DND-41 (cell line): ENCODE measurements at regions not wholly inside any gene's neighbourhood (a gene's known extent, or its start where the extent isn't known, plus 50 kb on each side); places are given as distances from the start of the nearest gene placed in this dataset.

ENCODE experiments used
- ATAC-seq: fragments of 200-7000 bp; cut with Tn5 transposase; 3 replicates; pipeline ENCODE4 v1.9.1; 2021; ENCODE audit warnings: low read depth; ENCODE audit not compliant: insufficient read depth
- DNase-seq: peaks from one replicate; pipeline ENCODE4 v3.0.0-alpha.2; 2020
- H2AFZ ChIP-seq: 2 replicates; pipeline ENCODE4 v1.6.0; 2012; ENCODE audit warnings: low read depth, low read length
- H3K27ac ChIP-seq: 2 replicates; pipeline ENCODE4 v1.5.1; 2012; ENCODE audit warnings: low read length, inconsistent platforms
- H3K27me3 ChIP-seq: fragments of 200-600 bp; sonication (generic); 2 replicates; pipeline ENCODE4 v1.6.0; 2012; ENCODE audit warnings: low read length, mild to moderate bottlenecking, inconsistent platforms; ENCODE audit not compliant: insufficient read depth, poor library complexity
- H3K36me3 ChIP-seq: 2 replicates; pipeline ENCODE4 v1.5.1; 2012; ENCODE audit warnings: low read length, inconsistent platforms; ENCODE audit not compliant: insufficient read depth
- H3K4me1 ChIP-seq: 2 replicates; pipeline ENCODE4 v1.5.1; 2012; ENCODE audit warnings: mild to moderate bottlenecking, low read length; ENCODE audit not compliant: insufficient read depth
- H3K4me2 ChIP-seq: 2 replicates; pipeline ENCODE4 v1.6.0; 2012; ENCODE audit warnings: mild to moderate bottlenecking, moderate library complexity, low read length, inconsistent platforms; ENCODE audit not compliant: insufficient read depth
- H3K4me3 ChIP-seq, 2 experiments: fragments of 200-600 bp in 1 of 2; shearing (Covaris generic) in 1 of 2; 2 replicates each; pipeline ENCODE4 v1.5.1; 2012 to 2016; ENCODE audit warnings: inconsistent platforms in 2 of 2, low read length in 2 of 2, mild to moderate bottlenecking in 2 of 2, low read depth in 1 of 2, moderate library complexity in 1 of 2
- H3K79me2 ChIP-seq: 2 replicates; pipeline ENCODE4 v1.6.0; 2012; ENCODE audit warnings: low read length, inconsistent platforms; ENCODE audit not compliant: insufficient read depth
- H3K9ac ChIP-seq: 2 replicates; pipeline ENCODE4 v1.6.0; 2012; ENCODE audit warnings: low read depth, mild to moderate bottlenecking, inconsistent platforms, low read length, moderate library complexity
- H3K9me3 ChIP-seq: 2 replicates; pipeline ENCODE4 v1.5.1; 2012; ENCODE audit warnings: low read length, moderate library complexity, mild to moderate bottlenecking, inconsistent platforms; ENCODE audit not compliant: insufficient read depth, severe bottlenecking
- H4K20me1 ChIP-seq: 2 replicates; pipeline ENCODE4 v1.6.0; 2012; ENCODE audit warnings: low read length; ENCODE audit not compliant: insufficient read depth
- CTCF ChIP-seq: IDR thresholded peaks from 2 replicates; pipeline ENCODE4 v1.5.1; 2012; ENCODE audit warnings: borderline replicate concordance, low read length, moderate library complexity, mild to moderate bottlenecking; ENCODE audit not compliant: poor library complexity, severe bottlenecking; ENCODE audit errors: extremely low read depth
- EZH2 ChIP-seq: IDR thresholded peaks from 3 replicates; pipeline ENCODE4 v1.6.1; 2012; ENCODE audit warnings: borderline replicate concordance, low read depth, mild to moderate bottlenecking, moderate library complexity, low read length, inconsistent platforms; ENCODE audit not compliant: severe bottlenecking

- no peak for ATAC-seq
- TF ChIP-seq EZH2 (no peak), CTCF (no peak)
Measured at GRCh38 chr4:30354605-30355004, 365.6 kb upstream of the PCDH7 start.

DNA sequence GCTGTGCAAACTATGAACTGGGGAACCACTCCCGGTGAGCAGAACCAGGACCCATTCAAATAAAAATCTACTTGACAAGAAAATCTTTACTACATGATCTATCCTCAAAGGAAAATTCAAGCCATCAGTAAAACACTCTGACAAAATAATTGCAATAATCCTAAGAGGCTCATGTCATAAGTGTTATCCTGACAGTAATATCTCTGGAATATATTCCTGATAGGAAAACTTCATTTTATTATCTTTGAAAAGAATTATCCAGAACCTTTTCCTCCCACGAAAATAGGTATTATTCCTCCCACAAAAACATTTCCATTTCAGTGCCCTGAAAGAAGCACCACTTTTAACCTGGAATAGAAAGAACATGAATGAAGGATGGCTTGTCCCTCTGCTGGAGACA lies 357.7 kb upstream of the PCDH7 start:
- TF ChIP-seq CTCF (no peak), EZH2 (no peak)
- H4K20me1 ChIP-seq = no peaks in the 10 kb centered on the region
- H3K9me3 ChIP-seq = no peaks in the 10 kb centered on the region
- H3K27ac ChIP-seq = no peak overlapping the region
- no peak overlapping the region for H3K4me3 ChIP-seq
- H3K79me2 ChIP-seq = no peaks in the 10 kb centered on the region
- H3K9ac ChIP-seq = no peak overlapping the region
- DNase-seq (no peak), ATAC-seq (no peak)
- H3K4me1 ChIP-seq = no peaks in the 10 kb centered on the region
- H3K4me2 ChIP-seq = no peak overlapping the region
- no peak overlapping the region for H2AFZ ChIP-seq
- no peaks in the 10 kb centered on the region for H3K27me3 ChIP-seq
- H3K36me3 ChIP-seq = no peaks in the 10 kb centered on the region

More at GRCh38 chr4:30354605-30355004, 365.6 kb upstream of the PCDH7 start:
- H3K4me1 ChIP-seq = no peaks in the 10 kb centered on the region
- H3K79me2 ChIP-seq = no peaks in the 10 kb centered on the region
- H3K9me3 ChIP-seq = no peaks in the 10 kb centered on the region
- H2AFZ ChIP-seq = no peak overlapping the region
- no peak for DNase-seq
- no peak overlapping the region for H3K4me2 ChIP-seq
- H3K27ac ChIP-seq = no peak overlapping the region
- no peaks in the 10 kb centered on the region for H3K36me3 ChIP-seq
- no peaks in the 10 kb centered on the region for H3K27me3 ChIP-seq
- H3K9ac ChIP-seq = no peak overlapping the region
- no peaks in the 10 kb centered on the region for H4K20me1 ChIP-seq
- H3K4me3 ChIP-seq = no peak overlapping the region

GRCh38 chr4:30370105-30370504 lies 350.1 kb upstream of the PCDH7 start:
- no peaks in the 10 kb centered on the region for H4K20me1 ChIP-seq
- no peaks in the 10 kb centered on the region for H3K36me3 ChIP-seq
- H2AFZ ChIP-seq = no peak overlapping the region
- H3K4me1 ChIP-seq = no peaks in the 10 kb centered on the region
- no peak for TF ChIP-seq CTCF
- no peak for TF ChIP-seq EZH2
- no peaks in the 10 kb centered on the region for H3K27me3 ChIP-seq
- no peak overlapping the region for H3K4me2 ChIP-seq
- H3K9me3 ChIP-seq = no peaks in the 10 kb centered on the region
- H3K9ac ChIP-seq = no peak overlapping the region
- ATAC-seq = no peak
- no peak for DNase-seq
- H3K27ac ChIP-seq = no peak overlapping the region
- no peak overlapping the region for H3K4me3 ChIP-seq
- H3K79me2 ChIP-seq = no peaks in the 10 kb centered on the region

DNA sequence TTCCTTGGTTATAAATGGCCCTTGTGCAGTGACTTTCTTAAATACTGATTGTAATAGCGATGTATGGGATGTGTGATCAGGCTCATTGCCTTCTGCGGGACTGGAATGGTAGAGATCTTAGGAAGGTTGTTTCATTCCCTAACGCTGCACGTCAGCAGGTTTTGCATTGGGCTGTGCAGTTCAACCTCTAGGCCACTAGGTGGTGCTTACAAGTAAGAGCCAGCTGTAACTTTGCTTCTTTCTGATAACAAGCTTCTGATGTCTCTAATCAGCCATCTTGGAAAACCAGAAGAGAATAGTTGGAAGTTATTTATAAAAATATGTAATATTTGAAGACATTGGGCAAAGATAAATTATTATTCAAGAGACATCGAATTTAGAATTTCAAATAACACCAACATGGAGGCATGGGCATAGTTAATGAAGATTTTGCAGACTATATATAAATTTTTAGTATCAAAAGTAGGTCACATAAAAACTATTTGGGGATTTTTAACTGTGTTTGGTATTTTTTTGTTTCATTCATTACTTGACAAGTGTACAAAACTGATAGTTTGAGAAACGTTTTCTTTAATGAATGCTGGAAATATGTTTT lies 339.7 kb upstream of the PCDH7 start:
- H3K79me2 ChIP-seq = no peaks in the 10 kb centered on the region
- no peaks in the 10 kb centered on the region for H3K9me3 ChIP-seq
- DNase-seq (peak; percentile 27), ATAC-seq (peak; percentile 60; the same call in 2 of the 3 replicates)
- H3K9ac ChIP-seq = no peak overlapping the region
- TF ChIP-seq CTCF (peak; percentile 78), EZH2 (no peak)
- H3K27me3 ChIP-seq = no peaks in the 10 kb centered on the region
- H3K4me1 ChIP-seq = no peaks in the 10 kb centered on the region
- H3K36me3 ChIP-seq = no peaks in the 10 kb centered on the region
- no peak overlapping the region for H3K4me2 ChIP-seq
- H2AFZ ChIP-seq = no peak overlapping the region
- H3K4me3 ChIP-seq = no peak overlapping the region
- H3K27ac ChIP-seq = no peak overlapping the region
- H4K20me1 ChIP-seq = no peaks in the 10 kb centered on the region
